Spleen (tissue), 11 donors: ENCODE measurements at regions not wholly inside any gene's neighbourhood (a gene's known extent, or its start where the extent isn't known, plus 50 kb on each side); places are given as distances from the start of the nearest gene placed in this dataset.
"Not testable (repeated sequence)": the region's sequence is repeated elsewhere in the genome, so short reads cannot be mapped to it uniquely, and the experiment has no call there.

ENCODE experiments used
- DNase-seq: peaks from one replicate; pipeline ENCODE4 v3.0.0-alpha.2; 2020
- H3K27ac ChIP-seq, 8 donors: fragments of 200-600 bp; sonication (generic) in 7 of 8; 1 replicate in 4 of 8; 2 replicates in 4 of 8; pipeline versions ENCODE4 v1.5.0 to v1.8.0; 2016 to 2021; ENCODE audit warnings: inconsistent platforms in 4 of 8, mild to moderate bottlenecking in 4 of 8, moderate library complexity in 1 of 8
- H3K27me3 ChIP-seq, 7 donors: fragments of 200-600 bp; sonication (generic) in 6 of 7; replicated peaks in 1 of 7; 1 replicate in 4 of 7; 2 replicates in 3 of 7; pipeline versions ENCODE4 v1.5.0 to v1.8.0; 2016 to 2021; ENCODE audit warnings: inconsistent platforms in 3 of 7, mild to moderate bottlenecking in 1 of 7
- H3K36me3 ChIP-seq, 6 donors: fragments of 200-600 bp; sonication (generic) in 5 of 6; 1 replicate in 4 of 6; 2 replicates in 2 of 6; pipeline versions ENCODE4 v1.5.0 to v1.8.0; 2016 to 2021; ENCODE audit warnings: inconsistent platforms in 2 of 6
- H3K4me1 ChIP-seq, 6 donors: fragments of 200-600 bp; sonication (generic) in 5 of 6; 1 replicate in 3 of 6; 2 replicates in 3 of 6; pipeline versions ENCODE4 v1.5.0 to v1.8.0; 2016 to 2021; ENCODE audit warnings: inconsistent platforms in 3 of 6
- H3K4me3 ChIP-seq, 8 donors: fragments of 200-600 bp; sonication (generic) in 7 of 8; 1 replicate in 4 of 8; 2 replicates in 4 of 8; pipeline versions ENCODE4 v1.5.0 to v1.8.0; 2016 to 2021; ENCODE audit warnings: inconsistent platforms in 4 of 8, mild to moderate bottlenecking in 4 of 8, moderate library complexity in 2 of 8
- H3K9me3 ChIP-seq, 8 donors: fragments of 200-600 bp; sonication (generic) in 7 of 8; 1 replicate in 4 of 8; 2 replicates in 4 of 8; pipeline versions ENCODE4 v1.5.0 to v1.8.0; 2016 to 2021; ENCODE audit warnings: inconsistent platforms in 4 of 8
- CTCF ChIP-seq, 11 experiments: fragments of 200-600 bp in 7 of 11; fragments of 450-650 bp in 4 of 11; sonication (generic) in 4 of 11; IDR thresholded peaks in 8 of 11; conservative IDR thresholded peaks in 3 of 11; 1 replicate in 7 of 11; 2 replicates in 4 of 11; pipeline versions ENCODE4 v1.4.0 to v1.8.0; 2016 to 2021; ENCODE audit warnings: antibody characterized with exemption in 11 of 11, inconsistent platforms in 4 of 11, mild to moderate bottlenecking in 1 of 11
- POLR2A ChIP-seq, 3 donors: fragments of 450-650 bp; IDR thresholded peaks; one replicate each; pipeline ENCODE4 v1.5.1; 2017; ENCODE audit warnings: antibody characterized with exemption in 3 of 3, mild to moderate bottlenecking in 1 of 3
- POLR2AphosphoS5 ChIP-seq, 3 donors: sonication (generic); formaldehyde crosslinking; IDR thresholded peaks; one replicate each; pipeline ENCODE4 v1.5.1; 2017; ENCODE audit warnings: antibody characterized with exemption in 3 of 3
- WGBS, 5 donors: extraction: QIAGEN DNeasy Blood & Tissue Kit in 3 of 5; methylation state at CpG; one replicate each; pipeline versions ENCODE4 v1.1.5 to v1.1.7; 2013 to 2018; 5-methylcytosine and 5-hydroxymethylcytosine counted together
- intact Hi-C: fragments of 100-400 bp; cut with DNase I; formaldehyde crosslinking; loops from one replicate; pipeline ENCODE4 v1.15.0; 2023; ENCODE audit warnings: low total_unique reads
- donor health status: healthy with polysubstance abuse.
- donor health status: DM: no; HTN: no; CAD: no; lungs with moderate emphysema.
- donor health status: DM: no; HTN: no; CAD: no.
- donor health status: Bipolar disorder and iron deficiency.
- donor health status: healthy.
- donor health status: DM: no; HTN: no; CAD: no.
- donor health status: DM: yes; HTN: yes; CAD: no.

GRCh38 chr1:195851016-195851601 lies 757.1 kb downstream of the KCNT2 start:
- Histone ChIP-seq H3K36me3 (no peaks in the 10 kb centered on the region), H3K9me3 (peaks cover 0 to under 1% (median 0%) of the 10 kb centered on the region in 8 donors), H3K4me3 (no peak overlapping the region), H3K4me1 (no peaks in the 10 kb centered on the region), H3K27me3 (no peaks in the 10 kb centered on the region), H3K27ac (no peak overlapping the region)
- WGBS, 5 donors: 49 to 57% (median 56%) methylated on average over 5 of the region's 5 CpGs
- intact Hi-C loops: no loop called here
- TF ChIP-seq POLR2AphosphoS5 (IDR thresholded peaks at IDR 0.05): no peak
- TF ChIP-seq POLR2A (IDR thresholded peaks at IDR 0.05): no peak
- no peak for TF ChIP-seq CTCF (IDR thresholded peaks at IDR 0.05 in 8 of 11, conservative IDR thresholded peaks at IDR 0.05 in 3 of 11)
- DNase-seq: no peak

- H3K27ac ChIP-seq: no peak overlapping the region
- no peak for TF ChIP-seq POLR2A (IDR thresholded peaks at IDR 0.05)
- TF ChIP-seq CTCF (IDR thresholded peaks at IDR 0.05 in 8 of 11, conservative IDR thresholded peaks at IDR 0.05 in 3 of 11): no peak
- no peak for DNase-seq
- intact Hi-C loops: no loop called here
- no peaks in the 10 kb centered on the region for H3K27me3 ChIP-seq
- H3K9me3 ChIP-seq: no peaks in the 10 kb centered on the region
- WGBS, 5 donors: 0 to 58% (median 0%) methylated on average over 1 of the region's 1 CpG
- no peak overlapping the region for H3K4me3 ChIP-seq
- no peaks in the 10 kb centered on the region for H3K36me3 ChIP-seq
- H3K4me1 ChIP-seq: no peaks in the 10 kb centered on the region
Measured at GRCh38 chr1:195849180-195849579, 759.1 kb downstream of the KCNT2 start.

GRCh38 chr1:195847957-195848875 lies 760.0 kb downstream of the KCNT2 start:
- H3K27me3 ChIP-seq, H3K4me1 ChIP-seq, H3K27ac ChIP-seq, H3K36me3 ChIP-seq, DNase-seq, H3K9me3 ChIP-seq, intact Hi-C loops, H3K4me3 ChIP-seq: not testable (repeated sequence)
- WGBS, 5 donors: 64 to 83% (median 74%) methylated on average over 19 of the region's 19 CpGs

GRCh38 chr1:195831789-195832188 lies 776.5 kb downstream of the KCNT2 start:
- Histone ChIP-seq H3K27ac (no peak overlapping the region), H3K27me3 (no peaks in the 10 kb centered on the region), H3K4me1 (no peaks in the 10 kb centered on the region), H3K9me3 (no peaks in the 10 kb centered on the region), H3K36me3 (no peaks in the 10 kb centered on the region), H3K4me3 (no peak overlapping the region)
- intact Hi-C loops: no loop called here
- 88 to 95% (median 91%) methylated on average over 4 of the region's 4 CpGs for WGBS, 5 donors
- TF ChIP-seq POLR2A (IDR thresholded peaks at IDR 0.05): no peak
- TF ChIP-seq CTCF (IDR thresholded peaks at IDR 0.05 in 8 of 11, conservative IDR thresholded peaks at IDR 0.05 in 3 of 11): no peak
- no peak for TF ChIP-seq POLR2AphosphoS5 (IDR thresholded peaks at IDR 0.05)
- no peak for DNase-seq
